ENCODE measurements at regions not wholly inside any gene's neighbourhood (a gene's known extent, or its start where the extent isn't known, plus 50 kb on each side); places are given as distances from the start of the nearest gene placed in this dataset.
A peak's percentile ranks its signal among the peaks of the same experiment; 100 is the strongest.

GRCh38 chr7:3201306-3201705, 99.7 kb upstream of the SDK1 start:
- Histone ChIP-seq H3K27ac (no peak overlapping the region), H3K4me3 (no peak overlapping the region)
- DNase-seq (ENCODE audit: low spot score): no peak
- no peak for TF ChIP-seq CTCF (IDR thresholded peaks at IDR 0.05)

GRCh38 chr7:3201937-3202710, 98.9 kb upstream of the SDK1 start:
- no peak for TF ChIP-seq CTCF (IDR thresholded peaks at IDR 0.05)
- H3K4me3 ChIP-seq: no peak overlapping the region
- DNase-seq (ENCODE audit: low spot score): peak; percentile 40
- no peak overlapping the region for H3K27ac ChIP-seq

- Histone ChIP-seq H3K4me3 (no peak overlapping the region), H3K27ac (no peak overlapping the region)
- no peak for TF ChIP-seq CTCF (IDR thresholded peaks at IDR 0.05)
- peak; percentile 35 for DNase-seq (ENCODE audit: low spot score)
These were observed 96.5 kb upstream of the SDK1 start for GRCh38 chr7:3204526-3204925.

- Histone ChIP-seq H3K4me3 (no peak overlapping the region), H3K27ac (no peak overlapping the region)
- no peak for DNase-seq (ENCODE audit: low spot score)
- TF ChIP-seq CTCF (IDR thresholded peaks at IDR 0.05): no peak
These were observed 95.0 kb upstream of the SDK1 start for GRCh38 chr7:3206101-3206500.

- Histone ChIP-seq H3K27ac (no peak overlapping the region), H3K4me3 (no peak overlapping the region)
- no peak for TF ChIP-seq CTCF (IDR thresholded peaks at IDR 0.05)
- DNase-seq (ENCODE audit: low spot score): no peak
These were observed 94.3 kb upstream of the SDK1 start for GRCh38 chr7:3206771-3207191.

GRCh38 chr7:3207387-3207902, 93.6 kb upstream of the SDK1 start:
- H3K27ac ChIP-seq: no peak overlapping the region
- DNase-seq (ENCODE audit: low spot score): no peak
- no peak overlapping the region for H3K4me3 ChIP-seq
- TF ChIP-seq CTCF (IDR thresholded peaks at IDR 0.05): no peak

GRCh38 chr7:3210531-3210930, 90.5 kb upstream of the SDK1 start:
- no peak for DNase-seq (ENCODE audit: low spot score)
- Histone ChIP-seq H3K4me3 (no peak overlapping the region), H3K27ac (no peak overlapping the region)
- no peak for TF ChIP-seq CTCF (IDR thresholded peaks at IDR 0.05)

Measured in coronary artery (tissue), 2 donors.